Neuronal stem cell (in vitro differentiated cells): ENCODE measurements at regions not wholly inside any gene's neighbourhood (a gene's known extent, or its start where the extent isn't known, plus 50 kb on each side); places are given as distances from the start of the nearest gene placed in this dataset.
A peak's percentile ranks its signal among the peaks of the same experiment; 100 is the strongest.

ENCODE experiments used
- DNase-seq: peaks from one replicate; pipeline ENCODE4 v3.0.0-alpha.2; 2013; ENCODE audit warnings: low spot score
- H2AFZ ChIP-seq: one replicate; pipeline ENCODE4 v1.6.1; 2013; ENCODE audit warnings: mild to moderate bottlenecking, low read length, inconsistent platforms
- H2AK5ac ChIP-seq: 2 replicates; pipeline ENCODE4 v1.6.1; 2013; ENCODE audit warnings: low read depth, mild to moderate bottlenecking, inconsistent platforms, low read length, moderate library complexity, mixed read lengths
- H2BK120ac ChIP-seq: 2 replicates; pipeline ENCODE4 v1.6.1; 2013; ENCODE audit warnings: low read depth, mild to moderate bottlenecking, inconsistent platforms, low read length, moderate library complexity, mixed read lengths
- H2BK12ac ChIP-seq: one replicate; pipeline ENCODE4 v1.6.1; 2013; ENCODE audit warnings: low read length, inconsistent platforms
- H2BK15ac ChIP-seq: 2 replicates; pipeline ENCODE4 v1.6.1; 2013; ENCODE audit warnings: mild to moderate bottlenecking, low read length, inconsistent platforms, mixed read lengths
- H2BK5ac ChIP-seq: one replicate; pipeline ENCODE4 v1.6.1; 2013; ENCODE audit warnings: inconsistent platforms, mild to moderate bottlenecking, low read length, moderate library complexity
- H3K14ac ChIP-seq: one replicate; pipeline ENCODE4 v1.6.1; 2013; ENCODE audit warnings: low read length, inconsistent platforms
- H3K18ac ChIP-seq: 2 replicates; pipeline ENCODE4 v1.6.1; 2013; ENCODE audit warnings: low read length, inconsistent platforms
- H3K23ac ChIP-seq: 2 replicates; pipeline ENCODE4 v1.6.1; 2013; ENCODE audit warnings: low read depth, mild to moderate bottlenecking, mixed read lengths, low read length, inconsistent platforms; ENCODE audit not compliant: poor library complexity
- H3K27ac ChIP-seq: replicated peaks from 3 replicates; pipeline ENCODE4 v1.5.1; 2013; ENCODE audit warnings: low read length, inconsistent platforms
- H3K27me3 ChIP-seq, 3 experiments: 2 replicates each; pipeline ENCODE4 v1.6.1; 2013; ENCODE audit warnings: low read length in 3 of 3, mild to moderate bottlenecking in 2 of 3, inconsistent platforms in 1 of 3, low read depth in 1 of 3, mixed read lengths in 1 of 3, moderate library complexity in 1 of 3; ENCODE audit not compliant: control insufficient read depth in 3 of 3, insufficient read depth in 3 of 3
- H3K36me3 ChIP-seq, 2 donors: replicated peaks in 1 of 2; 2 replicates each; pipeline ENCODE4 v1.6.1; 2013; ENCODE audit warnings: low read length in 2 of 2; ENCODE audit not compliant: control insufficient read depth in 2 of 2, insufficient read depth in 2 of 2
- H3K4ac ChIP-seq: 2 replicates; pipeline ENCODE4 v1.6.1; 2013; ENCODE audit warnings: inconsistent platforms, mild to moderate bottlenecking, low read length, moderate library complexity
- H3K4me1 ChIP-seq, 2 donors: 1 replicate in 1 of 2; 2 replicates in 1 of 2; pipeline ENCODE4 v1.6.1; 2013; ENCODE audit warnings: low read length in 2 of 2, low read depth in 1 of 2; ENCODE audit not compliant: control insufficient read depth in 2 of 2, insufficient read depth in 1 of 2
- H3K4me2 ChIP-seq: one replicate; pipeline ENCODE4 v1.6.1; 2013; ENCODE audit warnings: mild to moderate bottlenecking, low read length, inconsistent platforms; ENCODE audit not compliant: insufficient read depth, poor library complexity, severe bottlenecking
- H3K4me3 ChIP-seq, 2 donors: 2 replicates each; pipeline ENCODE4 v1.5.1; 2013; ENCODE audit warnings: low read length in 2 of 2, mild to moderate bottlenecking in 2 of 2, inconsistent platforms in 1 of 2, moderate library complexity in 1 of 2
- H3K79me1 ChIP-seq: one replicate; pipeline ENCODE4 v1.6.1; 2013; ENCODE audit warnings: low read depth, mild to moderate bottlenecking, inconsistent platforms, low read length, moderate library complexity
- H3K9ac ChIP-seq: one replicate; pipeline ENCODE4 v1.6.1; 2013; ENCODE audit warnings: mild to moderate bottlenecking, low read depth, low read length, inconsistent platforms; ENCODE audit not compliant: poor library complexity
- H3K9me3 ChIP-seq, 2 donors: replicated peaks in 1 of 2; 2 replicates each; pipeline versions ENCODE3 to v1.6.1; 2013; ENCODE audit warnings: low read length in 2 of 2, mild to moderate bottlenecking in 2 of 2, inconsistent platforms in 1 of 2, low read depth in 1 of 2, mixed read lengths in 1 of 2, moderate library complexity in 1 of 2; ENCODE audit not compliant: control insufficient read depth in 2 of 2, insufficient read depth in 1 of 2
- H4K8ac ChIP-seq: one replicate; pipeline ENCODE4 v1.6.1; 2013; ENCODE audit warnings: low read depth, mild to moderate bottlenecking, inconsistent platforms, low read length, moderate library complexity
- H4K91ac ChIP-seq: one replicate; pipeline ENCODE4 v1.6.1; 2013; ENCODE audit warnings: low read length, low read depth, mild to moderate bottlenecking, inconsistent platforms; ENCODE audit not compliant: poor library complexity
- WGBS, 2 donors: extraction: QIAGEN DNeasy Blood & Tissue Kit; methylation state at CpG; one replicate each; pipeline ENCODE4 v1.1.7; 2013; ENCODE audit warnings: missing lambda C conversion rate in 2 of 2, mixed read lengths in 1 of 2; ENCODE audit not compliant: insufficient read length in 2 of 2, insufficient replicate concordance in 1 of 2; ENCODE audit errors: extremely low coverage in 2 of 2; 5-methylcytosine and 5-hydroxymethylcytosine counted together

GRCh38 chr2:234245945-234246344 lies 195.4 kb downstream of the SPP2 start:
- H2BK5ac ChIP-seq, result no peak overlapping the region
- H3K14ac ChIP-seq, result no peak overlapping the region
- no peak for DNase-seq
- H2AK5ac ChIP-seq, result no peak overlapping the region
- H3K79me1 ChIP-seq, result no peaks in the 10 kb centered on the region
- H4K91ac ChIP-seq, result no peak overlapping the region
- no peak overlapping the region for H3K9ac ChIP-seq
- peaks cover 6 to 9% of the 10 kb centered on the region in 2 donors for H3K4me1 ChIP-seq
- no peak overlapping the region for H4K8ac ChIP-seq
- H3K4ac ChIP-seq, result no peak overlapping the region
- no peak overlapping the region for H3K4me3 ChIP-seq
- H3K27ac ChIP-seq, result no peak overlapping the region
- no peaks in the 10 kb centered on the region for H3K27me3 ChIP-seq
- peaks cover 0 to 4% of the 10 kb centered on the region in 2 donors for H3K9me3 ChIP-seq
- H3K23ac ChIP-seq, result no peak overlapping the region
- no peak overlapping the region for H3K4me2 ChIP-seq
- no peak overlapping the region for H3K18ac ChIP-seq
- no peak overlapping the region for H2AFZ ChIP-seq
- WGBS, 2 donors, result no CpG with 5 or more reads among the region's 5 CpGs
- no peak overlapping the region for H2BK12ac ChIP-seq
- no peak overlapping the region for H2BK15ac ChIP-seq
- H3K36me3 ChIP-seq, result no peaks in the 10 kb centered on the region
- H2BK120ac ChIP-seq, result no peak overlapping the region

- H3K79me1 ChIP-seq, result no peaks in the 10 kb centered on the region
- H2AK5ac ChIP-seq, result no peak overlapping the region
- no peak overlapping the region for H2BK5ac ChIP-seq
- H3K14ac ChIP-seq, result no peak overlapping the region
- H2BK120ac ChIP-seq, result no peak overlapping the region
- H3K18ac ChIP-seq, result no peak overlapping the region
- no peak overlapping the region for H3K4me2 ChIP-seq
- H2BK12ac ChIP-seq, result no peak overlapping the region
- no peak overlapping the region for H4K91ac ChIP-seq
- no peak overlapping the region for H4K8ac ChIP-seq
- peaks cover 0 to 4% of the 10 kb centered on the region in 2 donors for H3K9me3 ChIP-seq
- H3K4ac ChIP-seq, result no peak overlapping the region
- no peak overlapping the region for H3K23ac ChIP-seq
- H2AFZ ChIP-seq, result no peak overlapping the region
- H3K27ac ChIP-seq, result no peak overlapping the region
- no peak overlapping the region for H2BK15ac ChIP-seq
- H3K27me3 ChIP-seq, result no peaks in the 10 kb centered on the region
- no peak overlapping the region for H3K9ac ChIP-seq
- H3K4me1 ChIP-seq, result peaks cover 3 to 7% of the 10 kb centered on the region in 2 donors
- no CpG with 5 or more reads among the region's 2 CpGs for WGBS, 2 donors
- DNase-seq, result no peak
- no peak overlapping the region for H3K4me3 ChIP-seq
- no peaks in the 10 kb centered on the region for H3K36me3 ChIP-seq
These were observed 193.5 kb downstream of the SPP2 start for GRCh38 chr2:234243871-234244565.

- DNase-seq, result no peak
- Histone ChIP-seq H3K18ac (no peak overlapping the region), H3K27me3 (no peaks in the 10 kb centered on the region), H2BK12ac (no peak overlapping the region), H3K4me3 (no peak overlapping the region), H2AFZ (no peak overlapping the region), H3K27ac (peak overlapping the region; percentile 34), H2BK15ac (no peak overlapping the region), H3K4ac (no peak overlapping the region), H2BK120ac (no peak overlapping the region), H2BK5ac (no peak overlapping the region), H3K36me3 (no peaks in the 10 kb centered on the region), H3K4me2 (no peak overlapping the region), H3K79me1 (no peaks in the 10 kb centered on the region), H2AK5ac (no peak overlapping the region), H4K8ac (no peak overlapping the region), H3K9me3 (peaks cover 0 to 2% of the 10 kb centered on the region in 2 donors), H3K23ac (no peak overlapping the region), H3K4me1 (peaks cover 3 to 7% of the 10 kb centered on the region in 2 donors), H4K91ac (no peak overlapping the region), H3K14ac (no peak overlapping the region), H3K9ac (no peak overlapping the region)
- no CpG with 5 or more reads among the region's 3 CpGs for WGBS, 2 donors
These were observed 191.9 kb downstream of the SPP2 start for GRCh38 chr2:234242459-234242836.

- Histone ChIP-seq H3K9ac (no peak overlapping the region), H3K27ac (peak overlapping the region; percentile 34)
These were observed 191.4 kb downstream of the SPP2 start for GRCh38 chr2:234241656-234242458.

More at GRCh38 chr2:234241656-234242458, 191.4 kb downstream of the SPP2 start:
- no peak overlapping the region for H2BK15ac ChIP-seq
- H3K9me3 ChIP-seq, result no peaks in the 10 kb centered on the region
- H3K23ac ChIP-seq, result no peak overlapping the region
- no peak overlapping the region for H3K18ac ChIP-seq
- H2AK5ac ChIP-seq, result no peak overlapping the region
- WGBS, 2 donors, result no CpG with 5 or more reads among the region's 13 CpGs
- no peak overlapping the region for H3K4me2 ChIP-seq
- no peak overlapping the region for H2AFZ ChIP-seq
- no peak overlapping the region for H3K4me3 ChIP-seq
- no peaks in the 10 kb centered on the region for H3K27me3 ChIP-seq
- no peaks in the 10 kb centered on the region for H3K36me3 ChIP-seq
- no peak overlapping the region for H2BK12ac ChIP-seq
- H2BK120ac ChIP-seq, result no peak overlapping the region
- H4K91ac ChIP-seq, result no peak overlapping the region
- no peaks in the 10 kb centered on the region for H3K79me1 ChIP-seq
- H3K4me1 ChIP-seq, result peaks cover 3 to 7% of the 10 kb centered on the region in 2 donors
- H4K8ac ChIP-seq, result no peak overlapping the region
- H3K4ac ChIP-seq, result no peak overlapping the region
- DNase-seq, result peak; percentile 17
- no peak overlapping the region for H3K14ac ChIP-seq
- no peak overlapping the region for H2BK5ac ChIP-seq
